Natural killer cell (primary cell): ENCODE measurements at regions not wholly inside any gene's neighbourhood (a gene's known extent, or its start where the extent isn't known, plus 50 kb on each side); places are given as distances from the start of the nearest gene placed in this dataset.

Experiments used
- ATAC-seq, 3 donors: fragments of 150-1000 bp in 2 of 3; fragments of 200-7000 bp in 1 of 3; cut with Tn5 transposase; 1 replicate in 1 of 3; 2 replicates in 2 of 3; pipeline ENCODE4 v1.10.0; 2021; ENCODE audit warnings: mild to moderate bottlenecking in 2 of 3, moderate library complexity in 2 of 3
- DNase-seq, 2 donors: peaks; one replicate each; pipeline versions ENCODE4 v3.0.0 to v3.0.0-alpha.2; 2013 to 2021; ENCODE audit warnings: mixed read lengths in 1 of 2
- H3K27ac ChIP-seq: one replicate; pipeline ENCODE4 v1.5.1; 2013; ENCODE audit warnings: mild to moderate bottlenecking, low read length
- H3K27me3 ChIP-seq: one replicate; pipeline ENCODE4 v1.6.1; 2013; ENCODE audit warnings: low read length; ENCODE audit not compliant: control insufficient read depth, insufficient read depth
- H3K36me3 ChIP-seq: one replicate; pipeline ENCODE4 v1.6.1; 2013; ENCODE audit warnings: low read length; ENCODE audit not compliant: control insufficient read depth, insufficient read depth
- H3K4me1 ChIP-seq: one replicate; pipeline ENCODE4 v1.6.1; 2013; ENCODE audit warnings: low read length; ENCODE audit not compliant: control insufficient read depth, insufficient read depth
- H3K4me3 ChIP-seq: one replicate; pipeline ENCODE4 v1.5.1; 2013; ENCODE audit warnings: low read length
- H3K9me3 ChIP-seq: one replicate; pipeline ENCODE4 v1.6.1; 2013; ENCODE audit warnings: low read length; ENCODE audit not compliant: control insufficient read depth, insufficient read depth
- H3K27ac Mint-ChIP-seq, 2 donors: one replicate each; pipeline ENCODE4 v1.8.0; 2022; ENCODE audit warnings: mild to moderate bottlenecking in 2 of 2, mixed read lengths in 2 of 2, moderate library complexity in 1 of 2
- H3K27me3 Mint-ChIP-seq, 2 donors: one replicate each; pipeline ENCODE4 v1.8.0; 2022; ENCODE audit warnings: low read depth in 2 of 2, mixed read lengths in 2 of 2
- H3K36me3 Mint-ChIP-seq: one replicate; pipeline ENCODE4 v1.8.0; 2022; ENCODE audit warnings: mixed read lengths
- H3K4me1 Mint-ChIP-seq, 2 donors: one replicate each; pipeline ENCODE4 v1.8.0; 2022; ENCODE audit warnings: mixed read lengths in 2 of 2
- H3K4me3 Mint-ChIP-seq: one replicate; pipeline ENCODE4 v1.8.0; 2022; ENCODE audit warnings: mild to moderate bottlenecking, moderate library complexity, mixed read lengths
- H3K9me3 Mint-ChIP-seq, 2 donors: one replicate each; pipeline ENCODE4 v1.8.0; 2022; ENCODE audit warnings: mixed read lengths in 2 of 2
- CTCF ChIP-seq: fragments of 200-600 bp; IDR thresholded peaks from one replicate; pipeline ENCODE4 v1.8.0; 2022; ENCODE audit warnings: antibody characterized with exemption
- WGBS: methylation state at CpG from one replicate; pipeline ENCODE4 v1.1.7; 2013; ENCODE audit warnings: missing lambda C conversion rate; ENCODE audit not compliant: insufficient coverage; 5-methylcytosine and 5-hydroxymethylcytosine counted together
- intact Hi-C: fragments of 100-400 bp; cut with micrococcal nuclease; formaldehyde crosslinking; loops from one replicate; pipeline ENCODE4 v1.14.2; 2022

GRCh38 chr6:1244278-1244677 is 67.6 kb upstream of the FOXQ1 start:
- Histone ChIP-seq H3K27ac (no peak overlapping the region), H3K27me3 (no peaks in the 10 kb centered on the region), H3K9me3 (no peaks in the 10 kb centered on the region), H3K36me3 (no peaks in the 10 kb centered on the region), H3K4me3 (no peak overlapping the region), H3K4me1 (no peaks in the 10 kb centered on the region)
- no peak overlapping the region for H3K4me3 Mint-ChIP-seq
- H3K9me3 Mint-ChIP-seq: no peaks in the 10 kb centered on the region
- intact Hi-C loops: no loop called here
- H3K4me1 Mint-ChIP-seq: no peaks in the 10 kb centered on the region
- H3K27ac Mint-ChIP-seq: no peak overlapping the region
- DNase-seq (no peak), ATAC-seq (no peak)
- WGBS: 96% methylated on average over 4 of the region's 5 CpGs
- no peak for TF ChIP-seq CTCF
- no peaks in the 10 kb centered on the region for H3K36me3 Mint-ChIP-seq
- peaks cover 0 to 19% of the 10 kb centered on the region in 2 donors for H3K27me3 Mint-ChIP-seq

- Mint-ChIP-seq H3K4me1 (no peaks in the 10 kb centered on the region), H3K27me3 (peaks cover 11 to 25% of the 10 kb centered on the region in 2 donors), H3K9me3 (no peaks in the 10 kb centered on the region), H3K36me3 (no peaks in the 10 kb centered on the region), H3K27ac (no peak overlapping the region), H3K4me3 (no peak overlapping the region)
- Histone ChIP-seq H3K27me3 (no peaks in the 10 kb centered on the region), H3K4me1 (no peaks in the 10 kb centered on the region), H3K4me3 (no peak overlapping the region), H3K27ac (no peak overlapping the region), H3K9me3 (no peaks in the 10 kb centered on the region), H3K36me3 (no peaks in the 10 kb centered on the region)
- intact Hi-C loops: no loop called here
- WGBS: 80% methylated on average over 3 of the region's 3 CpGs
- DNase-seq (no peak), ATAC-seq (no peak)
- TF ChIP-seq CTCF: no peak
These were observed 69.5 kb upstream of the FOXQ1 start for GRCh38 chr6:1242446-1242845.

GRCh38 chr6:1242021-1242420 is 69.9 kb upstream of the FOXQ1 start:
- no peaks in the 10 kb centered on the region for H3K27me3 ChIP-seq
- no peaks in the 10 kb centered on the region for H3K9me3 Mint-ChIP-seq
- no peak overlapping the region for H3K4me3 Mint-ChIP-seq
- H3K27ac Mint-ChIP-seq: no peak overlapping the region
- TF ChIP-seq CTCF: no peak
- intact Hi-C loops: no loop called here
- H3K27me3 Mint-ChIP-seq: peaks cover 11 to 25% of the 10 kb centered on the region in 2 donors
- H3K4me3 ChIP-seq: no peak overlapping the region
- no peaks in the 10 kb centered on the region for H3K4me1 Mint-ChIP-seq
- H3K36me3 Mint-ChIP-seq: no peaks in the 10 kb centered on the region
- ATAC-seq: no peak
- H3K27ac ChIP-seq: no peak overlapping the region
- 72% methylated on average over 4 of the region's 4 CpGs for WGBS
- no peaks in the 10 kb centered on the region for H3K36me3 ChIP-seq
- no peaks in the 10 kb centered on the region for H3K9me3 ChIP-seq
- no peak for DNase-seq
- H3K4me1 ChIP-seq: no peaks in the 10 kb centered on the region

- H3K4me3 Mint-ChIP-seq: no peak overlapping the region
- no peak overlapping the region for H3K27ac Mint-ChIP-seq
- no peak overlapping the region for H3K4me3 ChIP-seq
- no peak overlapping the region for H3K27ac ChIP-seq
- H3K9me3 ChIP-seq: no peaks in the 10 kb centered on the region
- ATAC-seq (no peak), DNase-seq (no peak)
- H3K36me3 Mint-ChIP-seq: no peaks in the 10 kb centered on the region
- H3K9me3 Mint-ChIP-seq: no peaks in the 10 kb centered on the region
- 86% methylated on average over 2 of the region's 2 CpGs for WGBS
- H3K27me3 Mint-ChIP-seq: peaks cover 11 to 18% of the 10 kb centered on the region in 2 donors
- H3K4me1 Mint-ChIP-seq: no peaks in the 10 kb centered on the region
- TF ChIP-seq CTCF: no peak
- no peaks in the 10 kb centered on the region for H3K4me1 ChIP-seq
- intact Hi-C loops: no loop called here
- no peaks in the 10 kb centered on the region for H3K36me3 ChIP-seq
- H3K27me3 ChIP-seq: no peaks in the 10 kb centered on the region
These were observed 71.1 kb upstream of the FOXQ1 start for GRCh38 chr6:1240766-1241318.
